BE2C (cell line): ENCODE measurements at regions not wholly inside any gene's neighbourhood (a gene's known extent, or its start where the extent isn't known, plus 50 kb on each side); places are given as distances from the start of the nearest gene placed in this dataset.

Source experiments
- DNase-seq: peaks from one replicate; pipeline ENCODE4 v3.0.0-alpha.2; 2020
- H3K27me3 ChIP-seq: fragments of 250-450 bp; sonication (Bioruptor Pico); 2 replicates; pipeline ENCODE4 v1.5.1; 2020; ENCODE audit warnings: mild to moderate bottlenecking
- H3K36me3 ChIP-seq: fragments of 250-450 bp; sonication (Bioruptor Pico); 2 replicates; pipeline ENCODE4 v1.5.1; 2020; ENCODE audit warnings: mild to moderate bottlenecking
- H3K4me1 ChIP-seq: fragments of 250-450 bp; sonication (Bioruptor Pico); 2 replicates; pipeline ENCODE4 v1.5.1; 2020
- H3K4me3 ChIP-seq: 2 replicates; pipeline ENCODE4 v1.5.1; 2011; ENCODE audit warnings: low read depth, low read length
- H3K9me3 ChIP-seq: fragments of 250-450 bp; sonication (Bioruptor Pico); 2 replicates; pipeline ENCODE4 v1.5.1; 2020
- TF ChIP-seq, protein P1 (sequence below): IDR thresholded peaks from 2 replicates; pipeline ENCODE4 v1.5.1; 2012; ENCODE audit warnings: mild to moderate bottlenecking, low read depth, low read length

DNA sequence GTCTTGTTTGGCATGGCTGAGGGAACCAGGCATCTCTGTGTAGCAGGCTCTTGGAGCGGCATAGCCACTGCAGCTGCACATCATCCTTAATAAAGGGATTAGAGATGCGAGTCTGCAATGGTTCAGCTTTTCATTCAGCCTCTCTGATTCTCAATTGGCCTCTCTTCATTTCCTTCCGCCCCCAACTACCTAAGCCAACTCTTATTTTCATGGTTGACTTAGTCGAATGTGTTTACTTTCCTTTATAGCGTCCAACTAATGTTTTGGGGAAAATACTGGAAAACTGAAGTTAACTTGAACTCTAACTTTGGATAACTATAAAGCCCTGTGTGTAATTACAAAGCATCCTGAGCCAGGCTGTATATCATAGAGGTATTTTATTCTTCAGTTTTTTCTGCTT lies 202.2 kb upstream of the KIAA1217 start:
- TF ChIP-seq, protein P1, sequence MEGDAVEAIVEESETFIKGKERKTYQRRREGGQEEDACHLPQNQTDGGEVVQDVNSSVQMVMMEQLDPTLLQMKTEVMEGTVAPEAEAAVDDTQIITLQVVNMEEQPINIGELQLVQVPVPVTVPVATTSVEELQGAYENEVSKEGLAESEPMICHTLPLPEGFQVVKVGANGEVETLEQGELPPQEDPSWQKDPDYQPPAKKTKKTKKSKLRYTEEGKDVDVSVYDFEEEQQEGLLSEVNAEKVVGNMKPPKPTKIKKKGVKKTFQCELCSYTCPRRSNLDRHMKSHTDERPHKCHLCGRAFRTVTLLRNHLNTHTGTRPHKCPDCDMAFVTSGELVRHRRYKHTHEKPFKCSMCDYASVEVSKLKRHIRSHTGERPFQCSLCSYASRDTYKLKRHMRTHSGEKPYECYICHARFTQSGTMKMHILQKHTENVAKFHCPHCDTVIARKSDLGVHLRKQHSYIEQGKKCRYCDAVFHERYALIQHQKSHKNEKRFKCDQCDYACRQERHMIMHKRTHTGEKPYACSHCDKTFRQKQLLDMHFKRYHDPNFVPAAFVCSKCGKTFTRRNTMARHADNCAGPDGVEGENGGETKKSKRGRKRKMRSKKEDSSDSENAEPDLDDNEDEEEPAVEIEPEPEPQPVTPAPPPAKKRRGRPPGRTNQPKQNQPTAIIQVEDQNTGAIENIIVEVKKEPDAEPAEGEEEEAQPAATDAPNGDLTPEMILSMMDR = no peak
- H3K36me3 ChIP-seq = no peaks in the 10 kb centered on the region
- H3K4me3 ChIP-seq = no peak overlapping the region
- no peaks in the 10 kb centered on the region for H3K27me3 ChIP-seq
- H3K9me3 ChIP-seq = no peaks in the 10 kb centered on the region
- DNase-seq = no peak
- H3K4me1 ChIP-seq = no peaks in the 10 kb centered on the region

DNA sequence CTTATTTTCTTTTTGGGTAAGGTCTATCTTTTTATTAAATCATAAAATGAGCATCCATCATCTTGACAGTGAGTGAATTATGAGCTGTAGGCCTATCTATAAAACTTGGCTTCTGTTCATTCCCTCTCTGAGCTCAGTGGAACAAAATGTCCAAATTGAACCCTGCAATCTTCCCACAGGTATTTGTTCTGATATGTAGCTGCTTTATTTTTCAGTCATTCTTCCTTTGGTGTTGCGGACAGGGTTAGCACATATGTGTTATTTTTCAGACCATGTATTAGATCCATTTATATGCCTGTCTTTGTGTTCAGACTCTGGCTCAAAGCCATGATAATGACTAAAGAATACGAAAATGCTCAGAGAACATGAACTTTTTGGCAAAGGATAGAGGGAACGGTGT lies 201.6 kb upstream of the KIAA1217 start:
- no peaks in the 10 kb centered on the region for H3K4me1 ChIP-seq
- no peaks in the 10 kb centered on the region for H3K9me3 ChIP-seq
- no peaks in the 10 kb centered on the region for H3K36me3 ChIP-seq
- TF ChIP-seq, protein P1 = no peak
- no peak for DNase-seq
- no peaks in the 10 kb centered on the region for H3K27me3 ChIP-seq
- H3K4me3 ChIP-seq = no peak overlapping the region

DNA sequence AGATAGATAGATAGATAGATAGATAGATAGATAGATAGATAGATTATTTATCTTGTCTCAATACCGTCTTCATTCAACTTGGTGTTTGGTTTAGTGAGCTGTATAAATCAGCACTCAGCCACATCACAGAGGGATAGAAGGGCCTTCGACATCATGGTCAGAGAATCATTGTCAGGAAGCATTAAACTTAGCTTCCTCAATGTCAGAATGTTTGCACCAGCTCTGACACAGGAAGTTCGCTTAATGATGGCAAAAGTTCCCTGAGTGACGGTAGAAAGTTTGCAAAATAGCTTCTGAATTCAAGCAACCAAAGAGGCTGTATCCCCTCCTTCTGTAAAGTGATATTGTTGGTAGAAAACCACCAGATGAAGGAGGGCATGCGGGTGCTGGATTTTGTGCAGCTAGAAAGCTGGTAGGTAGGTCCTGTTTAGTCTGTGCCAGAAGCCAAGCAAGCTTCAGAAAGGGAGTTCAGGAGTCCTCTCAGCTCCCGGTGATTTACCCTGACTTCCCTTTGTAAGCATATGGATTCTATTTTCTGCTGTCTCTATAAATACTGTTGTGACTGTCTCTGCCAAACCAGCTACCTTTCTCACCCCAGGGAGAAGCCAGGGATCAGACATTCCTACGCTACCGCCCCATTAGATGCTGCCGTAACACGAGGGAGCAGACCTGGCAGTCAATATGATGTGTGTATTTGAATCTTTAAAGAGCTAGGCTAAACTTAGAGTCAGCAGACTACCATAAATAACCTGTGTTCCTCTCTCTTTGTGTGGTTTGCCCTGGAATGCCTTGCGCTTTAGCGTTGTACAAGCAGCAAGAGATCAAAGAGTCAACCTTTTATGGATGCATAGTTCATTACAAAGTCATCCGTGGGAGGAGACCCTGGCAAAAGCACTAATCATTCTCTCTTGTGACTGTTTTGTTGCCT lies 200.5 kb upstream of the KIAA1217 start:
- no peaks in the 10 kb centered on the region for H3K36me3 ChIP-seq
- no peak for DNase-seq
- no peaks in the 10 kb centered on the region for H3K9me3 ChIP-seq
- no peaks in the 10 kb centered on the region for H3K4me1 ChIP-seq
- TF ChIP-seq, protein P1 = no peak
- H3K4me3 ChIP-seq = no peak overlapping the region
- no peaks in the 10 kb centered on the region for H3K27me3 ChIP-seq

DNA sequence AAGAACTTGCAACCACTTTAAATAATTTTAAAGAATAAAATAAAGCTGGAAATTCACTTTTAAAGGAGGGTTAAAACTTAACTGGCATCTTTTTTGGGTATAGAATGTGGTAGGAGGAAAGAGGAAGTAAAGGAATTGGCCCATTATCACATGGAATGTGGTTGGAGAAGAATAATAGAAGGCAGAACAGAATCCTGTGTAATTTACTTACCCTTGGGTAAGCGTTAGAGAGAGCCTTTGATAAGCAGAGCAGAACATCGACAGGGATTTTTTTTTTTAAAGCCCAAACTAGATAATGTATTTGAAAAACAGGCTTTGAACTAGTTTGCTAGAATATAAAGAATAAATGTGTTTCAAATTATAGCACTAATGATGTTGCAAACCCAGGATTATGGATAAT lies 199.8 kb upstream of the KIAA1217 start:
- Histone ChIP-seq H3K27me3 (no peaks in the 10 kb centered on the region), H3K36me3 (no peaks in the 10 kb centered on the region), H3K4me1 (no peaks in the 10 kb centered on the region), H3K9me3 (no peaks in the 10 kb centered on the region), H3K4me3 (no peak overlapping the region)
- TF ChIP-seq, protein P1 = no peak
- no peak for DNase-seq

DNA sequence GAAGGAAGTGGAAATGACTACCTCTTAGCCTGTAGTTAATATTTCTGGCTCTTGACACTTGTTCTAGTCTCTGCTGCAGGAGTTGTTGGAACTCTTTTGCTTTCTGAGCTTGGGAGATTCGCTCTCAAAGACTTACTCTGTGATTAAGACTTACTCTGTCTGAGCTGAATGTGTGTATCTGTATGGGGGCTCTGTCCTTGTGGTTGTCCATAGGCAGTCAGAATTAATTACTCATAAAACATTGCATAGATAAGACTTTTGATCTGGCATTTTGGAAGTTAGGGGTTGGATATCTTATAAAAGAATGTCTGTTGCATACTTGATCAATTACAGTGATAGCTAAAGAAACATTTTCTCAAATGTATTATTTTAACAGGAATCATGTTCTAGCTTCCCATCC lies 199.2 kb upstream of the KIAA1217 start:
- H3K4me3 ChIP-seq = no peak overlapping the region
- no peaks in the 10 kb centered on the region for H3K4me1 ChIP-seq
- DNase-seq = no peak
- H3K27me3 ChIP-seq = no peaks in the 10 kb centered on the region
- H3K36me3 ChIP-seq = no peaks in the 10 kb centered on the region
- H3K9me3 ChIP-seq = no peaks in the 10 kb centered on the region
- TF ChIP-seq, protein P1 = no peak

DNA sequence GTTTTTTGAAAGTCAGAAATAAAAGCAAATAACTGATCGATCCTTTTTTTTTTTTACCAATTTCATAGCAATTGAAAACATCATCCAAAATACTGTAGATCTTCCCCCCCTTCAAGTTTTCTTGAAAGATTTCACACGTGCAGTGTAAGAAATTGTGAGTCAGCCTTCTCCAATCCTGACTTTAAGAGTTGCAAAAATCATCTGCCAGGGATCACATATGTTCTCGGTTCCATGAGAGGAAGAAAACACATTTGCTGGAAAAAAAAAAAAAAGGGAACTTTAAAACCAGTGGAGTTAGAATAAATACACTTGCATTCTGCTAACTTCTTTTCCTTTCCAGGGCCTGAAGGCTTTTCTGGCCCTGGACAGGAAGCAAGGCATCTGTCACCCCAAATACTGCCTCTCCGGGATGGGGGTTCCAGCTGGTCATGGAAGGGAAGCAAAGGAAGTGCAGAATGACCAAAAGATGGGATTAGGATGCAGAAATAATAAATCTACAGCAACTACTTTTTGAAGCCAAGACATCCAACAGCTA lies 198.4 kb upstream of the KIAA1217 start:
- TF ChIP-seq, protein P1 = no peak
- no peaks in the 10 kb centered on the region for H3K27me3 ChIP-seq
- no peaks in the 10 kb centered on the region for H3K4me1 ChIP-seq
- no peak overlapping the region for H3K4me3 ChIP-seq
- no peak for DNase-seq
- H3K36me3 ChIP-seq = no peaks in the 10 kb centered on the region
- H3K9me3 ChIP-seq = no peaks in the 10 kb centered on the region
